ENCODE measurements at regions not wholly inside any gene's neighbourhood (a gene's known extent, or its start where the extent isn't known, plus 50 kb on each side); places are given as distances from the start of the nearest gene placed in this dataset.

- TF ChIP-seq, protein P1, sequence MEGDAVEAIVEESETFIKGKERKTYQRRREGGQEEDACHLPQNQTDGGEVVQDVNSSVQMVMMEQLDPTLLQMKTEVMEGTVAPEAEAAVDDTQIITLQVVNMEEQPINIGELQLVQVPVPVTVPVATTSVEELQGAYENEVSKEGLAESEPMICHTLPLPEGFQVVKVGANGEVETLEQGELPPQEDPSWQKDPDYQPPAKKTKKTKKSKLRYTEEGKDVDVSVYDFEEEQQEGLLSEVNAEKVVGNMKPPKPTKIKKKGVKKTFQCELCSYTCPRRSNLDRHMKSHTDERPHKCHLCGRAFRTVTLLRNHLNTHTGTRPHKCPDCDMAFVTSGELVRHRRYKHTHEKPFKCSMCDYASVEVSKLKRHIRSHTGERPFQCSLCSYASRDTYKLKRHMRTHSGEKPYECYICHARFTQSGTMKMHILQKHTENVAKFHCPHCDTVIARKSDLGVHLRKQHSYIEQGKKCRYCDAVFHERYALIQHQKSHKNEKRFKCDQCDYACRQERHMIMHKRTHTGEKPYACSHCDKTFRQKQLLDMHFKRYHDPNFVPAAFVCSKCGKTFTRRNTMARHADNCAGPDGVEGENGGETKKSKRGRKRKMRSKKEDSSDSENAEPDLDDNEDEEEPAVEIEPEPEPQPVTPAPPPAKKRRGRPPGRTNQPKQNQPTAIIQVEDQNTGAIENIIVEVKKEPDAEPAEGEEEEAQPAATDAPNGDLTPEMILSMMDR (IDR thresholded peaks at IDR 0.05), result no peak
- TF ChIP-seq POLR2A (IDR thresholded peaks at IDR 0.05), result no peak
Observed at GRCh38 chr3:101138817-101139216, 145.6 kb upstream of the ABI3BP start.

Measured in thyroid gland (tissue), 4 donors.